Vagina (tissue), 2 donors: ENCODE measurements at regions not wholly inside any gene's neighbourhood (a gene's known extent, or its start where the extent isn't known, plus 50 kb on each side); places are given as distances from the start of the nearest gene placed in this dataset.
"Not testable (repeated sequence)": the region's sequence is repeated elsewhere in the genome, so short reads cannot be mapped to it uniquely, and the experiment has no call there.

Experiments
- DNase-seq, 2 donors: peaks; one replicate each; pipeline ENCODE4 v3.0.0-alpha.2; 2017; ENCODE audit errors: extremely low spot score in 2 of 2
- H3K27ac ChIP-seq: fragments of 200-600 bp; sonication (generic); one replicate; pipeline ENCODE4 v1.5.1; 2019
- H3K27me3 ChIP-seq: fragments of 200-600 bp; sonication (generic); one replicate; pipeline ENCODE4 v1.5.1; 2019
- H3K36me3 ChIP-seq, 2 donors: fragments of 200-600 bp; sonication (generic); one replicate each; pipeline ENCODE4 v1.5.1; 2017 to 2019
- H3K4me1 ChIP-seq: fragments of 200-600 bp; sonication (generic); one replicate; pipeline ENCODE4 v1.5.1; 2019
- H3K4me3 ChIP-seq, 2 donors: fragments of 200-600 bp; sonication (generic); 1 replicate in 1 of 2; 2 replicates in 1 of 2; pipeline ENCODE4 v1.5.1; 2016 to 2019
- H3K9me3 ChIP-seq: fragments of 200-600 bp; sonication (generic); one replicate; pipeline ENCODE4 v1.5.1; 2019
- POLR2A ChIP-seq, 2 donors: fragments of 450-650 bp; IDR thresholded peaks; one replicate each; pipeline ENCODE4 v1.6.1; 2017; ENCODE audit warnings: antibody characterized with exemption in 2 of 2, mild to moderate bottlenecking in 2 of 2, moderate library complexity in 2 of 2
- POLR2AphosphoS5 ChIP-seq, 2 donors: sonication (generic); formaldehyde crosslinking; IDR thresholded peaks; one replicate each; pipeline ENCODE4 v1.9.0; 2017; ENCODE audit warnings: antibody characterized with exemption in 2 of 2, mild to moderate bottlenecking in 2 of 2, low read depth in 1 of 2; ENCODE audit not compliant: insufficient read depth in 1 of 2
- intact Hi-C: fragments of 100-400 bp; cut with DNase I; formaldehyde crosslinking; loops from one replicate; pipeline ENCODE4 v1.15.1; 2023
- TF ChIP-seq, protein P1 (sequence below), 3 experiments: fragments of 450-650 bp in 2 of 3; fragments of 200-600 bp in 1 of 3; sonication (generic) in 1 of 3; IDR thresholded peaks; one replicate each; pipeline ENCODE4 v1.5.1; 2017 to 2019; ENCODE audit warnings: antibody characterized with exemption in 3 of 3, mild to moderate bottlenecking in 2 of 3, moderate library complexity in 2 of 3

- Histone ChIP-seq H3K4me3 (no peak overlapping the region), H3K36me3 (no peaks in the 10 kb centered on the region), H3K27me3 (no peaks in the 10 kb centered on the region), H3K9me3 (peaks cover 2% of the 10 kb centered on the region), H3K27ac (no peak overlapping the region), H3K4me1 (no peaks in the 10 kb centered on the region)
- DNase-seq, result no peak
- TF ChIP-seq POLR2AphosphoS5 (IDR thresholded peaks at IDR 0.05; ENCODE audit: insufficient read depth in 1 of 2, low read depth in 1 of 2) (no peak), POLR2A (IDR thresholded peaks at IDR 0.05) (no peak)
- TF ChIP-seq, protein P1, sequence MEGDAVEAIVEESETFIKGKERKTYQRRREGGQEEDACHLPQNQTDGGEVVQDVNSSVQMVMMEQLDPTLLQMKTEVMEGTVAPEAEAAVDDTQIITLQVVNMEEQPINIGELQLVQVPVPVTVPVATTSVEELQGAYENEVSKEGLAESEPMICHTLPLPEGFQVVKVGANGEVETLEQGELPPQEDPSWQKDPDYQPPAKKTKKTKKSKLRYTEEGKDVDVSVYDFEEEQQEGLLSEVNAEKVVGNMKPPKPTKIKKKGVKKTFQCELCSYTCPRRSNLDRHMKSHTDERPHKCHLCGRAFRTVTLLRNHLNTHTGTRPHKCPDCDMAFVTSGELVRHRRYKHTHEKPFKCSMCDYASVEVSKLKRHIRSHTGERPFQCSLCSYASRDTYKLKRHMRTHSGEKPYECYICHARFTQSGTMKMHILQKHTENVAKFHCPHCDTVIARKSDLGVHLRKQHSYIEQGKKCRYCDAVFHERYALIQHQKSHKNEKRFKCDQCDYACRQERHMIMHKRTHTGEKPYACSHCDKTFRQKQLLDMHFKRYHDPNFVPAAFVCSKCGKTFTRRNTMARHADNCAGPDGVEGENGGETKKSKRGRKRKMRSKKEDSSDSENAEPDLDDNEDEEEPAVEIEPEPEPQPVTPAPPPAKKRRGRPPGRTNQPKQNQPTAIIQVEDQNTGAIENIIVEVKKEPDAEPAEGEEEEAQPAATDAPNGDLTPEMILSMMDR (IDR thresholded peaks at IDR 0.05), result no peak
- intact Hi-C loops, result no loop called here
Measured at GRCh38 chr11:97069160-97069559, 679.3 kb downstream of the JRKL start.

DNA sequence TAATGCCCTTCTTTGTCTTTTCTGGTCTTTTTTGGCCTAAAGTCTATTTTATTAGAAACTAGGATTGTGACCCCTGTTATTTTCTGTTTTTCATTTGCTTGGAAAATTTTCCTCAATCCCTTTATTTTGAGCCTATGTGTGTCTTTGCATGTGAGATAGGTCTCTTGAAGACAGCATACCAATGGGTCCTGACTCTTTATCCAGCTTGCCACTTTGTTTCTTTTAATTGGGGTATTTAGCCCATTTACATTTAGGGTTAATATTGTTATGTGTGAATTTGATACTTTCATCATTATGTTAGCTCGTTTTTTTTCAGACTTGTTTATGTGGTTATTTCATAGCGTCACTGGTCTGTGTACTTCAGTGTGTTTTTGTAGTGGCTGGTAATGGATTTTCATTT is 682.6 kb downstream of the JRKL start:
- H3K9me3 ChIP-seq, result peaks cover 2% of the 10 kb centered on the region
- intact Hi-C loops, result no loop called here
- H3K27me3 ChIP-seq, result no peaks in the 10 kb centered on the region

GRCh38 chr11:97076666-97077065 is 686.9 kb downstream of the JRKL start:
- H3K36me3 ChIP-seq, intact Hi-C loops, H3K27me3 ChIP-seq, H3K27ac ChIP-seq, DNase-seq, H3K9me3 ChIP-seq, H3K4me3 ChIP-seq, H3K4me1 ChIP-seq: not testable (repeated sequence)

More for the DNA sequence above, 682.6 kb downstream of the JRKL start:
- H3K36me3 ChIP-seq, result no peaks in the 10 kb centered on the region
- H3K4me1 ChIP-seq, result no peaks in the 10 kb centered on the region
- DNase-seq, result no peak
- H3K4me3 ChIP-seq, result no peak overlapping the region
- TF ChIP-seq POLR2A (IDR thresholded peaks at IDR 0.05) (no peak), POLR2AphosphoS5 (IDR thresholded peaks at IDR 0.05; ENCODE audit: insufficient read depth in 1 of 2, low read depth in 1 of 2) (no peak)
- TF ChIP-seq, protein P1 (IDR thresholded peaks at IDR 0.05), result no peak
- no peak overlapping the region for H3K27ac ChIP-seq

GRCh38 chr11:97078443-97078842 is 688.6 kb downstream of the JRKL start:
- TF ChIP-seq, protein P1 (IDR thresholded peaks at IDR 0.05), result no peak
- Histone ChIP-seq H3K4me1 (no peaks in the 10 kb centered on the region), H3K4me3 (no peak overlapping the region), H3K27ac (no peak overlapping the region), H3K9me3 (no peaks in the 10 kb centered on the region), H3K36me3 (no peaks in the 10 kb centered on the region), H3K27me3 (no peaks in the 10 kb centered on the region)
- intact Hi-C loops, result no loop called here
- no peak for DNase-seq

DNA sequence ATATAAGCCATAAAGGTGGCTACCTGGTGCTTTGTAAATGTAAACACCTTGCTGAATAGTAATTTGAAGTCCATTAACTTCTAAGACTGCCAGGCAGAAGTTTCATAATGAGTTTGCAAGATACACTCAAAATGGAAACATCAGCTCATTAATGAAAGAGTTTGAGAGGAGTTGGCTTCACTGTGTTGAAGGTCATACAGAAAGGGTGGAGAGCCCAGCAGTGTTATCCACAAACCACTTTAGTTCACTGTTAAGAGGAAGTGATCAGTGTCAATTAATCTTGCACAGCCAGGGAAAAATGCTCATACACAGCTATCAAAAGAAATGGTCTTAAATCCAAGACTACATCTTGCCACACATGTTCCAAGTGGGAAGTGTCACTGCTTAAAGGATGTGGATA is 689.4 kb downstream of the JRKL start:
- TF ChIP-seq POLR2AphosphoS5 (IDR thresholded peaks at IDR 0.05; ENCODE audit: insufficient read depth in 1 of 2, low read depth in 1 of 2), result no peak
- H3K36me3 ChIP-seq, result no peaks in the 10 kb centered on the region
- H3K27ac ChIP-seq, result no peak overlapping the region
- DNase-seq, result no peak
- intact Hi-C loops, result no loop called here
- H3K4me3 ChIP-seq, result no peak overlapping the region
- no peaks in the 10 kb centered on the region for H3K4me1 ChIP-seq
- no peaks in the 10 kb centered on the region for H3K27me3 ChIP-seq
- H3K9me3 ChIP-seq, result no peaks in the 10 kb centered on the region

DNA sequence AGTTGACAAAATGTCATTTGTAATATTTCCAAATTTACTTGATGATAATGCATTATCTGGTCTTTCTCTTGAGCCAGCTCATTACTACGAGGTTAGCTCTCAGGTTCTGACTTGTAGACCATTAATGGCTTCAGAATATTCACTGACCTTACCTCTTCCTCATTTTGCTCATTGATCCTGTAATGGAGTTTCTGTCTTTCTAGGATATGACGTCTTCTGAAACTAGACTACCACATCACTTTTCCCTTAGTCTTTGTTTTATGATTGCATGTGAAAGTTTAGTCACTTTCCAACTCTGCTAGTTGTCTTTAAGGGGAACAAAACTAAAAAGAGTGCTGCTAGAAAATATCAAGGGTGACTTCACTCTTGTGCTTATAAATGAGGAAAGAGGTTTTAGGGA is 697.6 kb downstream of the JRKL start:
- H3K9me3 ChIP-seq, result no peaks in the 10 kb centered on the region
- intact Hi-C loops, result no loop called here
- no peaks in the 10 kb centered on the region for H3K27me3 ChIP-seq
- no peak overlapping the region for H3K4me3 ChIP-seq
- no peak overlapping the region for H3K27ac ChIP-seq
- H3K36me3 ChIP-seq, result no peaks in the 10 kb centered on the region
- TF ChIP-seq, protein P1 (IDR thresholded peaks at IDR 0.05), result no peak
- TF ChIP-seq POLR2A (IDR thresholded peaks at IDR 0.05) (no peak), POLR2AphosphoS5 (IDR thresholded peaks at IDR 0.05; ENCODE audit: insufficient read depth in 1 of 2, low read depth in 1 of 2) (no peak)
- DNase-seq, result no peak
- H3K4me1 ChIP-seq, result no peaks in the 10 kb centered on the region
